ENCODE measurements at regions not wholly inside any gene's neighbourhood (a gene's known extent, or its start where the extent isn't known, plus 50 kb on each side); places are given as distances from the start of the nearest gene placed in this dataset.

DNA sequence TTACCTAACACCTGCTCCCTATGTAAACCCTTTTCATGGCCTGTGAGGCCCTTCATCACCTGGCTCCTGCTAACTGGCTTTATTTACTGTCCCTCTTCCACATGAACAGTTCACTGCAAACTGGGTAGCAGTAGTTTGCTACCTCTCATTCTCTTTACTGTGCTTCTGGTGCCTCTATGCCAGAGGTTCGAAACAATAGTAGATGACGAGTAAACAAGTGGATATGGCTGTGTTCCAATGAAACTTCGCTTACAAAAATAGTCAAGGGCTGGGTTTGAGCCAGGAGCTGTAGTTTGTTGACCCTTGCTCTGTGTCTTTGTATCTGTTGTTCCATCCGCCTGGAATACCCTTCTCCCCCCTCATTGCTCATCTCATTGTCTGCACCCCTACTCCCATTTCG, 233.6 kb upstream of the RMST start:
- ChIA-PET POLR2A (ENCODE audit: unreplicated experiment) (no interaction called here), CTCF (no interaction called here)
- TF ChIP-seq EZH2 (IDR thresholded peaks at IDR 0.05; ENCODE audit: low read depth), result no peak
- TF ChIP-seq, protein P1, sequence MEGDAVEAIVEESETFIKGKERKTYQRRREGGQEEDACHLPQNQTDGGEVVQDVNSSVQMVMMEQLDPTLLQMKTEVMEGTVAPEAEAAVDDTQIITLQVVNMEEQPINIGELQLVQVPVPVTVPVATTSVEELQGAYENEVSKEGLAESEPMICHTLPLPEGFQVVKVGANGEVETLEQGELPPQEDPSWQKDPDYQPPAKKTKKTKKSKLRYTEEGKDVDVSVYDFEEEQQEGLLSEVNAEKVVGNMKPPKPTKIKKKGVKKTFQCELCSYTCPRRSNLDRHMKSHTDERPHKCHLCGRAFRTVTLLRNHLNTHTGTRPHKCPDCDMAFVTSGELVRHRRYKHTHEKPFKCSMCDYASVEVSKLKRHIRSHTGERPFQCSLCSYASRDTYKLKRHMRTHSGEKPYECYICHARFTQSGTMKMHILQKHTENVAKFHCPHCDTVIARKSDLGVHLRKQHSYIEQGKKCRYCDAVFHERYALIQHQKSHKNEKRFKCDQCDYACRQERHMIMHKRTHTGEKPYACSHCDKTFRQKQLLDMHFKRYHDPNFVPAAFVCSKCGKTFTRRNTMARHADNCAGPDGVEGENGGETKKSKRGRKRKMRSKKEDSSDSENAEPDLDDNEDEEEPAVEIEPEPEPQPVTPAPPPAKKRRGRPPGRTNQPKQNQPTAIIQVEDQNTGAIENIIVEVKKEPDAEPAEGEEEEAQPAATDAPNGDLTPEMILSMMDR (conservative IDR thresholded peaks at IDR 0.05), result no peak

DNA sequence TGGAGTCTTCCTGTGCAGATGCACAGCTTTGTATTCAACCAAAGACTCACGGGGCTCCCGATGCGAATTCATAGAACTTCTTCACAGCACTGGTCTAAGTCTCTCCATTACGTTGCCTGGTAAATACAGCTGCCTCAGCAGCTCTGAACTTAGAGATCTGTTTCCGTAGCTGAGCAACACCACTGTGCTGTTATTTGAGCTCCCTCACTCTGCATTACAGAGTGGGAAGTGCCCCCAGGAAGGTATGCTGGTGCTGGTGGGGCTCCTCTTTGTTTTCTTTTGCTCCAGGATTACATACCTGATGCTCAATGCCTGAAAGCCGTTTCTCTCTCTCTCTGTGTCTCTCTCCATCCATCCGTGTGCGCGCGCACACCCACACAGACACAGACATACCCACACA, 227.5 kb upstream of the RMST start:
- Histone ChIP-seq H2AFZ (no peak overlapping the region), H3K79me2 (ENCODE audit: low read depth) (no peaks in the 10 kb centered on the region), H3K4me1 (replicated peaks; ENCODE audit: insufficient read depth) (no peaks in the 10 kb centered on the region), H3K4me3 (no peak overlapping the region), H3K9me3 (ENCODE audit: insufficient read depth, low read depth) (no peaks in the 10 kb centered on the region), H3K4me2 (no peak overlapping the region), H3K27ac (no peak overlapping the region), H3K36me3 (ENCODE audit: low read depth) (no peaks in the 10 kb centered on the region), H3K9me2 (ENCODE audit: insufficient read depth) (no peaks in the 10 kb centered on the region), H4K20me1 (ENCODE audit: insufficient read depth) (no peaks in the 10 kb centered on the region), H3K27me3 (ENCODE audit: insufficient read depth, low read depth) (no peaks in the 10 kb centered on the region), H3F3A (ENCODE audit: insufficient read depth, low read depth) (no peaks in the 10 kb centered on the region)
- CTCF ChIA-PET, result no interaction called here
- no peak for DNase-seq
- TF ChIP-seq EZH2 (IDR thresholded peaks at IDR 0.05; ENCODE audit: low read depth), result no peak
- TF ChIP-seq, protein P1 (conservative IDR thresholded peaks at IDR 0.05), result no peak
- no TSS peak for BruUV-seq (replicated peaks)
- intact Hi-C loops (cut with micrococcal nuclease; ENCODE audit: unreplicated experiment), result no loop called here
- POLR2A ChIA-PET (ENCODE audit: unreplicated experiment), result no interaction called here

More for the DNA sequence above, 233.6 kb upstream of the RMST start:
- H3K79me2 ChIP-seq (ENCODE audit: low read depth), result no peaks in the 10 kb centered on the region
- intact Hi-C loops (cut with micrococcal nuclease; ENCODE audit: unreplicated experiment), result no loop called here
- H3K9me2 ChIP-seq (ENCODE audit: insufficient read depth), result no peaks in the 10 kb centered on the region; the same call in 1 of the 2 replicates
- no TSS peak for BruUV-seq (replicated peaks)
- H3K27me3 ChIP-seq (ENCODE audit: insufficient read depth, low read depth), result no peaks in the 10 kb centered on the region
- no peak overlapping the region for H2AFZ ChIP-seq
- no peak overlapping the region for H3K4me3 ChIP-seq
- H3K4me2 ChIP-seq, result no peak overlapping the region
- no peaks in the 10 kb centered on the region for H3K9me3 ChIP-seq (ENCODE audit: insufficient read depth, low read depth)
- no peaks in the 10 kb centered on the region for H3K4me1 ChIP-seq (replicated peaks; ENCODE audit: insufficient read depth)
- no peaks in the 10 kb centered on the region for H3F3A ChIP-seq (ENCODE audit: insufficient read depth, low read depth)
- H3K27ac ChIP-seq, result no peak overlapping the region
- DNase-seq, result no peak
- no peaks in the 10 kb centered on the region for H3K36me3 ChIP-seq (ENCODE audit: low read depth)
- no peaks in the 10 kb centered on the region for H4K20me1 ChIP-seq (ENCODE audit: insufficient read depth)

DNA sequence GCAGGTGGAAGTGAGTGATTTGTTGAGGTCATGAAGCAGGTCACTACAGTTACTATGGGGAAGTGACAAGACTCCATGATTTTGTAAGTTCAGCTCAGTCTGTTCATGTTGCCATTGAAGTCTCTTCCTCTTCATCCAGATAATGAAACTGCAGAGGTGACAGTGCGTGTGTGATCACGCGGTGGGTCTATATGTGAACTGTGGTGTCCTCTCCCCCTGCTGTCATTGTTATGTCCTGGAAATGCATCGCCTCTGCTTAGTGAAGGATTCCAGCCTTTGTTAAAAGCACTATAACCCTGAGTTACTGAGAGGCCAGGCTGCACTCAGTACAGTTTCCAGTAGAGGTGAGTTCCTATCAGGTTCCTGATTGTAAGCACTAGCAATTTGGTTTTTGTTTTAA, 216.2 kb upstream of the RMST start:
- no peaks in the 10 kb centered on the region for H3K79me2 ChIP-seq (ENCODE audit: low read depth)
- DNase-seq, result no peak
- CTCF ChIA-PET, result no interaction called here

More for the DNA sequence above, 216.2 kb upstream of the RMST start:
- no peak for TF ChIP-seq EZH2 (IDR thresholded peaks at IDR 0.05; ENCODE audit: low read depth)
- TF ChIP-seq, protein P1 (conservative IDR thresholded peaks at IDR 0.05), result no peak
- Histone ChIP-seq H3F3A (ENCODE audit: insufficient read depth, low read depth) (no peaks in the 10 kb centered on the region), H3K4me3 (no peak overlapping the region), H3K27me3 (ENCODE audit: insufficient read depth, low read depth) (no peaks in the 10 kb centered on the region), H3K9me3 (ENCODE audit: insufficient read depth, low read depth) (no peaks in the 10 kb centered on the region), H3K9me2 (ENCODE audit: insufficient read depth) (no peaks in the 10 kb centered on the region), H3K36me3 (ENCODE audit: low read depth) (no peaks in the 10 kb centered on the region), H3K4me1 (replicated peaks; ENCODE audit: insufficient read depth) (no peaks in the 10 kb centered on the region), H3K27ac (no peak overlapping the region), H4K20me1 (ENCODE audit: insufficient read depth) (no peaks in the 10 kb centered on the region), H3K4me2 (no peak overlapping the region), H2AFZ (no peak overlapping the region)
- POLR2A ChIA-PET (ENCODE audit: unreplicated experiment), result no interaction called here
- BruUV-seq (replicated peaks), result no TSS peak
- intact Hi-C loops (cut with micrococcal nuclease; ENCODE audit: unreplicated experiment), result no loop called here
